K562 (cell line): ENCODE measurements at regions not wholly inside any gene's neighbourhood (a gene's known extent, or its start where the extent isn't known, plus 50 kb on each side); places are given as distances from the start of the nearest gene placed in this dataset.

Experiments
- ETV5 ChIP-seq: sonication (generic); formaldehyde crosslinking; IDR thresholded peaks from 2 replicates; pipeline ENCODE4 v1.4.0; 2020; ENCODE audit warnings: low read depth, mild to moderate bottlenecking, missing genetic modification reagents
- EWSR1 ChIP-seq: fragments of 450-650 bp; IDR thresholded peaks from 2 replicates; pipeline ENCODE4 v1.6.1; 2018; ENCODE audit warnings: borderline replicate concordance, mild to moderate bottlenecking, low read depth, moderate library complexity; ENCODE audit not compliant: partially characterized antibody
- GTF2E2 ChIP-seq: fragments of 200-800 bp; sonication (Bioruptor generic); IDR thresholded peaks from 2 replicates; pipeline ENCODE4 v1.6.1; 2016; ENCODE audit warnings: missing genetic modification characterization, missing compliant biosample characterization
- KAT8 ChIP-seq: fragments of 450-650 bp; IDR thresholded peaks from 2 replicates; pipeline ENCODE4 v1.6.1; 2016; ENCODE audit warnings: low read depth, mild to moderate bottlenecking
- MTA3 ChIP-seq: fragments of 450-650 bp; formaldehyde crosslinking; IDR thresholded peaks from 2 replicates; pipeline ENCODE4 v1.6.1; 2017; ENCODE audit warnings: mild to moderate bottlenecking, borderline replicate concordance
- RBFOX2 ChIP-seq: fragments of 200-400 bp; formaldehyde crosslinking; IDR thresholded peaks from 2 replicates; pipeline ENCODE4 v1.6.1; 2017; ENCODE audit warnings: low read depth, mild to moderate bottlenecking, low read length, moderate library complexity
- SP1 ChIP-seq: sonication (generic); formaldehyde crosslinking; IDR thresholded peaks from 2 replicates; pipeline ENCODE4 v1.8.1; 2022; ENCODE audit warnings: mild to moderate bottlenecking, missing genetic modification reagents
- TF ChIP-seq, protein P1 (sequence below): fragments of 250-450 bp; sonication (Bioruptor Pico); IDR thresholded peaks from 2 replicates; pipeline ENCODE4 v1.8.0; 2021; ENCODE audit warnings: moderate library complexity, mild to moderate bottlenecking, inconsistent platforms
- TF ChIP-seq, protein P2 (sequence below): sonication (generic); formaldehyde crosslinking; IDR thresholded peaks from 2 replicates; pipeline ENCODE4 v1.4.0; 2020; ENCODE audit warnings: mild to moderate bottlenecking, missing genetic modification reagents
- TF ChIP-seq, protein P3 (sequence below): fragments of 200-400 bp; formaldehyde crosslinking; IDR thresholded peaks from 2 replicates; pipeline ENCODE4 v1.6.1; 2017; ENCODE audit warnings: mild to moderate bottlenecking, low read depth, low read length, moderate library complexity
- TF ChIP-seq, protein P4 (sequence below): fragments of 200-600 bp; sonication (generic); IDR thresholded peaks from one replicate; pipeline ENCODE4 v1.6.1; 2012; ENCODE audit warnings: mild to moderate bottlenecking, low read depth, low read length, inconsistent platforms

DNA sequence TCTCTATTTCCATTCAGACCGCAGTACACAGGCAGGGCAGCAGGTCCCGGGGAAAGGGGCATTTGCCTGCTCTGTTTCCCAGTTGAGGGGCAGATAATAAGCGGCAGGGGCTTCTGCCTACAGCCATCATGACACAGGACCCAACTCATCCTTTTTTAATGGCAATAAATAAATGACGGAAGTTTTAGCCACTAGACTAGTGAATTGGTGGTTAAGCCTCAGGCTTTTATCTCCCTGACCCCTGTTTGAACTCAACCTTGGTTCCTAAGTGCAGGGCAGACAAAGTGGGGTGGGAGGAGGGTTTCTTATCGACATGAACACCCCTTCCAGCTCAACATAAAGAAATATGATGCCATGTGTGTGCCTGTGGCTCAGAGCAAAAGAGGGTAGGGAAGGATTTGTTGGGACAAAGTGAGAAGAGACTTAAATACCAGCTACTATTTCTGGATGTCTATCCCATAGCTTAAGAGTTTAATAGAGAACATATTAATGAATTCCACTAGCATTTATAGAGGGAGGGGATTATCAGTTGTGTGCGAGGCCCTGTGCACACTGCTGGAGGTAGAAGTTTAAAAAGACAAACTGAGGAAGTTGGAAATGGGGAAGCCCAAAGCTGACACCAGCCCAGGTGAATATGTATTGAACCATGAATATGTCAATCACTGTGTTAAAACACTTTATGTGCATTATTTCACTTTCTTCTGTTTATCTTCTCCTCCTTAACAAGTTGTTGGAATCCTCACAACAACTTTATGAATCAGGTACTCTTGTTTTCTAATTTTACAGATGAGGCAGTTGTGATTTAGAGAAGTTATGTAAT, 939.4 kb downstream of the MCTP2 start (continued):
- TF ChIP-seq SP1 (CRISPR knock-in tag) (no peak), EWSR1 (no peak), RBFOX2 (no peak), MTA3 (peak; percentile 59; the same call in 1 of the 2 replicates), GTF2E2 (no peak), ETV5 (CRISPR knock-in tag) (no peak), KAT8 (no peak)
- TF ChIP-seq, protein P1, sequence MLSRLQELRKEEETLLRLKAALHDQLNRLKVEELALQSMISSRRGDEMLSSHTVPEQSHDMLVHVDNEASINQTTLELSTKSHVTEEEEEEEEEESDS (CRISPR knock-in tag) = no peak
- TF ChIP-seq, protein P2, sequence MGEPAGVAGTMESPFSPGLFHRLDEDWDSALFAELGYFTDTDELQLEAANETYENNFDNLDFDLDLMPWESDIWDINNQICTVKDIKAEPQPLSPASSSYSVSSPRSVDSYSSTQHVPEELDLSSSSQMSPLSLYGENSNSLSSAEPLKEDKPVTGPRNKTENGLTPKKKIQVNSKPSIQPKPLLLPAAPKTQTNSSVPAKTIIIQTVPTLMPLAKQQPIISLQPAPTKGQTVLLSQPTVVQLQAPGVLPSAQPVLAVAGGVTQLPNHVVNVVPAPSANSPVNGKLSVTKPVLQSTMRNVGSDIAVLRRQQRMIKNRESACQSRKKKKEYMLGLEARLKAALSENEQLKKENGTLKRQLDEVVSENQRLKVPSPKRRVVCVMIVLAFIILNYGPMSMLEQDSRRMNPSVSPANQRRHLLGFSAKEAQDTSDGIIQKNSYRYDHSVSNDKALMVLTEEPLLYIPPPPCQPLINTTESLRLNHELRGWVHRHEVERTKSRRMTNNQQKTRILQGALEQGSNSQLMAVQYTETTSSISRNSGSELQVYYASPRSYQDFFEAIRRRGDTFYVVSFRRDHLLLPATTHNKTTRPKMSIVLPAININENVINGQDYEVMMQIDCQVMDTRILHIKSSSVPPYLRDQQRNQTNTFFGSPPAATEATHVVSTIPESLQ (CRISPR knock-in tag) = no peak
- TF ChIP-seq, protein P3, sequence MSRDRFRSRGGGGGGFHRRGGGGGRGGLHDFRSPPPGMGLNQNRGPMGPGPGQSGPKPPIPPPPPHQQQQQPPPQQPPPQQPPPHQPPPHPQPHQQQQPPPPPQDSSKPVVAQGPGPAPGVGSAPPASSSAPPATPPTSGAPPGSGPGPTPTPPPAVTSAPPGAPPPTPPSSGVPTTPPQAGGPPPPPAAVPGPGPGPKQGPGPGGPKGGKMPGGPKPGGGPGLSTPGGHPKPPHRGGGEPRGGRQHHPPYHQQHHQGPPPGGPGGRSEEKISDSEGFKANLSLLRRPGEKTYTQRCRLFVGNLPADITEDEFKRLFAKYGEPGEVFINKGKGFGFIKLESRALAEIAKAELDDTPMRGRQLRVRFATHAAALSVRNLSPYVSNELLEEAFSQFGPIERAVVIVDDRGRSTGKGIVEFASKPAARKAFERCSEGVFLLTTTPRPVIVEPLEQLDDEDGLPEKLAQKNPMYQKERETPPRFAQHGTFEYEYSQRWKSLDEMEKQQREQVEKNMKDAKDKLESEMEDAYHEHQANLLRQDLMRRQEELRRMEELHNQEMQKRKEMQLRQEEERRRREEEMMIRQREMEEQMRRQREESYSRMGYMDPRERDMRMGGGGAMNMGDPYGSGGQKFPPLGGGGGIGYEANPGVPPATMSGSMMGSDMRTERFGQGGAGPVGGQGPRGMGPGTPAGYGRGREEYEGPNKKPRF = no peak
- TF ChIP-seq, protein P4, sequence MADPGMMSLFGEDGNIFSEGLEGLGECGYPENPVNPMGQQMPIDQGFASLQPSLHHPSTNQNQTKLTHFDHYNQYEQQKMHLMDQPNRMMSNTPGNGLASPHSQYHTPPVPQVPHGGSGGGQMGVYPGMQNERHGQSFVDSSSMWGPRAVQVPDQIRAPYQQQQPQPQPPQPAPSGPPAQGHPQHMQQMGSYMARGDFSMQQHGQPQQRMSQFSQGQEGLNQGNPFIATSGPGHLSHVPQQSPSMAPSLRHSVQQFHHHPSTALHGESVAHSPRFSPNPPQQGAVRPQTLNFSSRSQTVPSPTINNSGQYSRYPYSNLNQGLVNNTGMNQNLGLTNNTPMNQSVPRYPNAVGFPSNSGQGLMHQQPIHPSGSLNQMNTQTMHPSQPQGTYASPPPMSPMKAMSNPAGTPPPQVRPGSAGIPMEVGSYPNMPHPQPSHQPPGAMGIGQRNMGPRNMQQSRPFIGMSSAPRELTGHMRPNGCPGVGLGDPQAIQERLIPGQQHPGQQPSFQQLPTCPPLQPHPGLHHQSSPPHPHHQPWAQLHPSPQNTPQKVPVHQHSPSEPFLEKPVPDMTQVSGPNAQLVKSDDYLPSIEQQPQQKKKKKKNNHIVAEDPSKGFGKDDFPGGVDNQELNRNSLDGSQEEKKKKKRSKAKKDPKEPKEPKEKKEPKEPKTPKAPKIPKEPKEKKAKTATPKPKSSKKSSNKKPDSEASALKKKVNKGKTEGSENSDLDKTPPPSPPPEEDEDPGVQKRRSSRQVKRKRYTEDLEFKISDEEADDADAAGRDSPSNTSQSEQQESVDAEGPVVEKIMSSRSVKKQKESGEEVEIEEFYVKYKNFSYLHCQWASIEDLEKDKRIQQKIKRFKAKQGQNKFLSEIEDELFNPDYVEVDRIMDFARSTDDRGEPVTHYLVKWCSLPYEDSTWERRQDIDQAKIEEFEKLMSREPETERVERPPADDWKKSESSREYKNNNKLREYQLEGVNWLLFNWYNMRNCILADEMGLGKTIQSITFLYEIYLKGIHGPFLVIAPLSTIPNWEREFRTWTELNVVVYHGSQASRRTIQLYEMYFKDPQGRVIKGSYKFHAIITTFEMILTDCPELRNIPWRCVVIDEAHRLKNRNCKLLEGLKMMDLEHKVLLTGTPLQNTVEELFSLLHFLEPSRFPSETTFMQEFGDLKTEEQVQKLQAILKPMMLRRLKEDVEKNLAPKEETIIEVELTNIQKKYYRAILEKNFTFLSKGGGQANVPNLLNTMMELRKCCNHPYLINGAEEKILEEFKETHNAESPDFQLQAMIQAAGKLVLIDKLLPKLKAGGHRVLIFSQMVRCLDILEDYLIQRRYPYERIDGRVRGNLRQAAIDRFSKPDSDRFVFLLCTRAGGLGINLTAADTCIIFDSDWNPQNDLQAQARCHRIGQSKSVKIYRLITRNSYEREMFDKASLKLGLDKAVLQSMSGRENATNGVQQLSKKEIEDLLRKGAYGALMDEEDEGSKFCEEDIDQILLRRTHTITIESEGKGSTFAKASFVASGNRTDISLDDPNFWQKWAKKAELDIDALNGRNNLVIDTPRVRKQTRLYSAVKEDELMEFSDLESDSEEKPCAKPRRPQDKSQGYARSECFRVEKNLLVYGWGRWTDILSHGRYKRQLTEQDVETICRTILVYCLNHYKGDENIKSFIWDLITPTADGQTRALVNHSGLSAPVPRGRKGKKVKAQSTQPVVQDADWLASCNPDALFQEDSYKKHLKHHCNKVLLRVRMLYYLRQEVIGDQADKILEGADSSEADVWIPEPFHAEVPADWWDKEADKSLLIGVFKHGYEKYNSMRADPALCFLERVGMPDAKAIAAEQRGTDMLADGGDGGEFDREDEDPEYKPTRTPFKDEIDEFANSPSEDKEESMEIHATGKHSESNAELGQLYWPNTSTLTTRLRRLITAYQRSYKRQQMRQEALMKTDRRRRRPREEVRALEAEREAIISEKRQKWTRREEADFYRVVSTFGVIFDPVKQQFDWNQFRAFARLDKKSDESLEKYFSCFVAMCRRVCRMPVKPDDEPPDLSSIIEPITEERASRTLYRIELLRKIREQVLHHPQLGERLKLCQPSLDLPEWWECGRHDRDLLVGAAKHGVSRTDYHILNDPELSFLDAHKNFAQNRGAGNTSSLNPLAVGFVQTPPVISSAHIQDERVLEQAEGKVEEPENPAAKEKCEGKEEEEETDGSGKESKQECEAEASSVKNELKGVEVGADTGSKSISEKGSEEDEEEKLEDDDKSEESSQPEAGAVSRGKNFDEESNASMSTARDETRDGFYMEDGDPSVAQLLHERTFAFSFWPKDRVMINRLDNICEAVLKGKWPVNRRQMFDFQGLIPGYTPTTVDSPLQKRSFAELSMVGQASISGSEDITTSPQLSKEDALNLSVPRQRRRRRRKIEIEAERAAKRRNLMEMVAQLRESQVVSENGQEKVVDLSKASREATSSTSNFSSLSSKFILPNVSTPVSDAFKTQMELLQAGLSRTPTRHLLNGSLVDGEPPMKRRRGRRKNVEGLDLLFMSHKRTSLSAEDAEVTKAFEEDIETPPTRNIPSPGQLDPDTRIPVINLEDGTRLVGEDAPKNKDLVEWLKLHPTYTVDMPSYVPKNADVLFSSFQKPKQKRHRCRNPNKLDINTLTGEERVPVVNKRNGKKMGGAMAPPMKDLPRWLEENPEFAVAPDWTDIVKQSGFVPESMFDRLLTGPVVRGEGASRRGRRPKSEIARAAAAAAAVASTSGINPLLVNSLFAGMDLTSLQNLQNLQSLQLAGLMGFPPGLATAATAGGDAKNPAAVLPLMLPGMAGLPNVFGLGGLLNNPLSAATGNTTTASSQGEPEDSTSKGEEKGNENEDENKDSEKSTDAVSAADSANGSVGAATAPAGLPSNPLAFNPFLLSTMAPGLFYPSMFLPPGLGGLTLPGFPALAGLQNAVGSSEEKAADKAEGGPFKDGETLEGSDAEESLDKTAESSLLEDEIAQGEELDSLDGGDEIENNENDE = no peak
